Esophagus squamous epithelium (tissue), 5 donors: ENCODE measurements at regions not wholly inside any gene's neighbourhood (a gene's known extent, or its start where the extent isn't known, plus 50 kb on each side); places are given as distances from the start of the nearest gene placed in this dataset.
"Not testable (repeated sequence)": the region's sequence is repeated elsewhere in the genome, so short reads cannot be mapped to it uniquely, and the experiment has no call there.

Experiments
- DNase-seq: peaks from one replicate; lab custom pipeline; 2025; lab: John Stamatoyannopoulos, UW
- H3K27ac ChIP-seq, 4 donors: fragments of 200-600 bp; sonication (generic); one replicate each; pipeline ENCODE4 v1.5.1; 2016 to 2019; ENCODE audit warnings: mild to moderate bottlenecking in 1 of 4
- H3K27me3 ChIP-seq, 4 donors: fragments of 200-600 bp; sonication (generic); 1 replicate in 3 of 4; 2 replicates in 1 of 4; pipeline versions ENCODE4 v1.5.1 to v1.6.0; 2017 to 2021; ENCODE audit warnings: antibody characterized with exemption in 1 of 4
- H3K36me3 ChIP-seq, 3 donors: fragments of 200-600 bp; sonication (generic); one replicate each; pipeline ENCODE4 v1.5.1; 2016 to 2019
- H3K4me1 ChIP-seq, 3 donors: fragments of 200-600 bp; sonication (generic); one replicate each; pipeline ENCODE4 v1.5.1; 2017 to 2019
- H3K4me3 ChIP-seq, 4 donors: fragments of 200-600 bp; sonication (generic); 1 replicate in 3 of 4; 2 replicates in 1 of 4; pipeline ENCODE4 v1.5.1; 2016 to 2019; ENCODE audit warnings: mild to moderate bottlenecking in 2 of 4, moderate library complexity in 1 of 4
- H3K9me3 ChIP-seq, 3 donors: fragments of 200-600 bp; sonication (generic); one replicate each; pipeline ENCODE4 v1.5.1; 2016 to 2019
- POLR2A ChIP-seq, 4 donors: fragments of 450-650 bp; IDR thresholded peaks; one replicate each; pipeline ENCODE4 v1.6.1; 2017; ENCODE audit warnings: antibody characterized with exemption in 4 of 4, mild to moderate bottlenecking in 4 of 4, moderate library complexity in 3 of 4
- WGBS, 2 donors: methylation state at CpG; one replicate each; pipeline ENCODE4 v1.1.5; 2018; 5-methylcytosine and 5-hydroxymethylcytosine counted together
- intact Hi-C: fragments of 100-400 bp; cut with DNase I; formaldehyde crosslinking; loops from one replicate; pipeline ENCODE4 v1.15.0; 2022
- TF ChIP-seq, protein P1 (sequence below), 6 experiments: fragments of 450-650 bp in 4 of 6; fragments of 200-600 bp in 2 of 6; sonication (generic) in 2 of 6; IDR thresholded peaks; one replicate each; pipeline ENCODE4 v1.5.1; 2016 to 2019; ENCODE audit warnings: antibody characterized with exemption in 6 of 6, mild to moderate bottlenecking in 4 of 6, moderate library complexity in 4 of 6
- donor health status: DM: yes; HTN: yes; CAD: no.

DNA sequence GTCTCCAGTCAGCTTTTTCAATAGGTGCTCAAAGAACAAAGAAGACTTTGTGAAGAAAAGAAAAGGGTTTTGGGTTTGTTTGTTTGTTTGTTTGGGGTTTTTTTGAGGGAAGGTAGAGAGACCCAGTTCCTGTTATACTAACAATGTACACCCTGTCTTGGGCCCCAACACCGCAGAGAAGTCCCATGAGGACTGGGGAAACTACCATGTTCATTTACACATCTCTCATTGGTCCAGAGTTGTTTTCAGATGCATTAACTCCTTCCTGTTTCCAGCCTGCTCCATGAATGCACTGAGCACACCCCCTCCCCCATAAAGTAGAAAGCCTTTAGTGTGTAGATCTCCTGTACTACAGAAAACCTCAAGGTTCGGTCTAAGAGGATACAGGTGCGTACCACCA lies 51.1 kb upstream of the SLC8A3 start:
- DNase-seq = no peak
- no peak overlapping the region for H3K27ac ChIP-seq
- no peaks in the 10 kb centered on the region for H3K36me3 ChIP-seq
- H3K9me3 ChIP-seq = no peaks in the 10 kb centered on the region
- TF ChIP-seq POLR2A (IDR thresholded peaks at IDR 0.05) = no peak
- TF ChIP-seq, protein P1, sequence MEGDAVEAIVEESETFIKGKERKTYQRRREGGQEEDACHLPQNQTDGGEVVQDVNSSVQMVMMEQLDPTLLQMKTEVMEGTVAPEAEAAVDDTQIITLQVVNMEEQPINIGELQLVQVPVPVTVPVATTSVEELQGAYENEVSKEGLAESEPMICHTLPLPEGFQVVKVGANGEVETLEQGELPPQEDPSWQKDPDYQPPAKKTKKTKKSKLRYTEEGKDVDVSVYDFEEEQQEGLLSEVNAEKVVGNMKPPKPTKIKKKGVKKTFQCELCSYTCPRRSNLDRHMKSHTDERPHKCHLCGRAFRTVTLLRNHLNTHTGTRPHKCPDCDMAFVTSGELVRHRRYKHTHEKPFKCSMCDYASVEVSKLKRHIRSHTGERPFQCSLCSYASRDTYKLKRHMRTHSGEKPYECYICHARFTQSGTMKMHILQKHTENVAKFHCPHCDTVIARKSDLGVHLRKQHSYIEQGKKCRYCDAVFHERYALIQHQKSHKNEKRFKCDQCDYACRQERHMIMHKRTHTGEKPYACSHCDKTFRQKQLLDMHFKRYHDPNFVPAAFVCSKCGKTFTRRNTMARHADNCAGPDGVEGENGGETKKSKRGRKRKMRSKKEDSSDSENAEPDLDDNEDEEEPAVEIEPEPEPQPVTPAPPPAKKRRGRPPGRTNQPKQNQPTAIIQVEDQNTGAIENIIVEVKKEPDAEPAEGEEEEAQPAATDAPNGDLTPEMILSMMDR (IDR thresholded peaks at IDR 0.05) = no peak
- intact Hi-C loops = no loop called here
- 50 to 55% methylated on average over 3 of the region's 3 CpGs for WGBS, 2 donors
- H3K4me3 ChIP-seq = no peak overlapping the region
- H3K4me1 ChIP-seq = no peaks in the 10 kb centered on the region
- peaks cover 0 to 9% (median 0%) of the 10 kb centered on the region in 4 donors for H3K27me3 ChIP-seq

DNA sequence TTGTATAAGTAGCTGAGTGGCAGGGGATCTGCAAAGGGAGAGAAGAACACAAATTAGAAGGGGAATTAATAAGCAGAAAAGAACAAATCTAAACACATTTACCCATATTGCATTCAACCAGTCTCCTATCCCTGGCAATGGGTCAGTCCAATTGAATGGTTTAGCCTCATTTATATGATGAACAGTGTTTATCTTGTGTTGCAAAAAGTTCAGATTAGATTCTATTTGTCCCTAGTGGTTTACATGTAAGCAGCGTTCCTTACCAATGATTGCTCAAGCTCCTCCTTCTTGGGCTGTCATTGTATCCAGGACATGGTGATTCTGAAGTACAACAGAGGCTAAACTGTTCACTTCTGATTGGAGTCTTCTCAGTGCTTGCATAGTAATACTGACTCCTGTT lies 49.9 kb upstream of the SLC8A3 start:
- DNase-seq, H3K4me3 ChIP-seq, intact Hi-C loops: not testable (repeated sequence)

More for the DNA sequence above, 49.9 kb upstream of the SLC8A3 start:
- H3K36me3 ChIP-seq, H3K4me1 ChIP-seq, H3K9me3 ChIP-seq, H3K27ac ChIP-seq: not testable (repeated sequence)
- 56 to 60% methylated on average over 1 of the region's 1 CpG for WGBS, 2 donors
- peaks cover 0 to 21% (median 0%) of the 10 kb centered on the region in 4 donors for H3K27me3 ChIP-seq
